ENCODE measurements at regions not wholly inside any gene's neighbourhood (a gene's known extent, or its start where the extent isn't known, plus 50 kb on each side); places are given as distances from the start of the nearest gene placed in this dataset.

DNA sequence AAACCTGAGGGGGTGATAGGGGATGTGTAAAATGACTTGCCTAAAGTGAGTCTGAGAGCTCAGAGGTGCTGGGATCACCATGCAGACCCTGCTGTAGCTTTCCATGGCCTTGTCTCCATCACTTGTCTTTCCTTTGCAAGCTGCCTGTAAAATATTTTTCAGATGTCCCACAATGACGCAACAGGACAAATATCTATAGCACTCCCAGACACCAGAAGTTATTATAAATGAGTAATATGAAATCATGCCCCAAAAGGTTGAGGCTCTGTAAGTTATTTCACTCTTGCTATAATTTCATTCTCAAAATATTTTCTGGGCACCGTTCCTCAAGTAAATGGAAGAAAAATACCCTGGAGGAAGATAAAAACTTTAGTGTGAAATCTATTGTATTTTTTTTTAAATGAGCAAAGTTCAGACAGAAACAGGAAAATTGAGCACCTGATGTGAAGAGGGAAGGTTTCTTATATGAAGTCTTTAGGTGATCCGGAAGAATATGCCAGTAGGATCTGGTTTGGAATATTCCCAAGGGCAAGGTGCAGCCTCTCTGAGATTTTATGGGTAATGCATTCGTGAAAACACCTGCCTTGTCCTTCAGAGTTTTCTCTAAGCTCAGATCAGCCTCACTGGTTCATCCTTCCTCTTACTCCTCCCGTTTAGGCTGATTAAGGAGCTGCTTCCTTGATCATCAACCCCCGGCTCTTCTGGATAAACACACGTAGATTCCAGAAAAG lies 138.3 kb upstream of the DMAC1 start:
- Mint-ChIP-seq H3K4me3 (ENCODE audit: unreplicated experiment) (no peak overlapping the region), H3K9me3 (ENCODE audit: unreplicated experiment) (peaks cover 10% of the 10 kb centered on the region), H3K27me3 (ENCODE audit: insufficient read depth, unreplicated experiment) (no peaks in the 10 kb centered on the region), H3K27ac (ENCODE audit: unreplicated experiment) (no peak overlapping the region), H3K36me3 (ENCODE audit: insufficient read depth, unreplicated experiment) (no peaks in the 10 kb centered on the region), H3K4me1 (ENCODE audit: low read depth, unreplicated experiment) (no peaks in the 10 kb centered on the region)
- TF ChIP-seq, protein P1, sequence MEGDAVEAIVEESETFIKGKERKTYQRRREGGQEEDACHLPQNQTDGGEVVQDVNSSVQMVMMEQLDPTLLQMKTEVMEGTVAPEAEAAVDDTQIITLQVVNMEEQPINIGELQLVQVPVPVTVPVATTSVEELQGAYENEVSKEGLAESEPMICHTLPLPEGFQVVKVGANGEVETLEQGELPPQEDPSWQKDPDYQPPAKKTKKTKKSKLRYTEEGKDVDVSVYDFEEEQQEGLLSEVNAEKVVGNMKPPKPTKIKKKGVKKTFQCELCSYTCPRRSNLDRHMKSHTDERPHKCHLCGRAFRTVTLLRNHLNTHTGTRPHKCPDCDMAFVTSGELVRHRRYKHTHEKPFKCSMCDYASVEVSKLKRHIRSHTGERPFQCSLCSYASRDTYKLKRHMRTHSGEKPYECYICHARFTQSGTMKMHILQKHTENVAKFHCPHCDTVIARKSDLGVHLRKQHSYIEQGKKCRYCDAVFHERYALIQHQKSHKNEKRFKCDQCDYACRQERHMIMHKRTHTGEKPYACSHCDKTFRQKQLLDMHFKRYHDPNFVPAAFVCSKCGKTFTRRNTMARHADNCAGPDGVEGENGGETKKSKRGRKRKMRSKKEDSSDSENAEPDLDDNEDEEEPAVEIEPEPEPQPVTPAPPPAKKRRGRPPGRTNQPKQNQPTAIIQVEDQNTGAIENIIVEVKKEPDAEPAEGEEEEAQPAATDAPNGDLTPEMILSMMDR (IDR thresholded peaks at IDR 0.05; ENCODE audit: insufficient read depth in 1 of 2, low read depth in 1 of 2, low read length in 1 of 2, severe bottlenecking in 1 of 2, unreplicated experiment in 1 of 2), result no peak
- intact Hi-C loops (cut with micrococcal nuclease; ENCODE audit: unreplicated experiment), result no loop called here
- ChIA-PET CTCF (no interaction called here), POLR2A (no interaction called here)
- H3K36me3 ChIP-seq (ENCODE audit: control insufficient read depth, insufficient read depth, low read length), result no peaks in the 10 kb centered on the region
- H3K9me3 ChIP-seq, result no peaks in the 10 kb centered on the region
- no TSS peak for BruUV-seq (replicated peaks)
- DNase-seq, result no peak
- no peaks in the 10 kb centered on the region for H3K4me1 ChIP-seq
- H3K4me3 ChIP-seq (ENCODE audit: low read depth, low read length), result no peak overlapping the region
- no peaks in the 10 kb centered on the region for H3K27me3 ChIP-seq (replicated peaks; ENCODE audit: control insufficient read depth, insufficient read depth, low read length)

GRCh38 chr9:7936996-7937395 lies 137.4 kb upstream of the DMAC1 start:
- Mint-ChIP-seq H3K4me3 (ENCODE audit: unreplicated experiment) (no peak overlapping the region), H3K9me3 (ENCODE audit: unreplicated experiment) (peaks cover 10% of the 10 kb centered on the region), H3K27me3 (ENCODE audit: insufficient read depth, unreplicated experiment) (no peaks in the 10 kb centered on the region), H3K27ac (ENCODE audit: unreplicated experiment) (no peak overlapping the region), H3K4me1 (ENCODE audit: low read depth, unreplicated experiment) (no peaks in the 10 kb centered on the region), H3K36me3 (ENCODE audit: insufficient read depth, unreplicated experiment) (no peaks in the 10 kb centered on the region)
- TF ChIP-seq, protein P1 (IDR thresholded peaks at IDR 0.05; ENCODE audit: insufficient read depth in 1 of 2, low read depth in 1 of 2, low read length in 1 of 2, severe bottlenecking in 1 of 2, unreplicated experiment in 1 of 2), result no peak
- CTCF ChIA-PET, result no interaction called here
- Histone ChIP-seq H3K4me1 (no peaks in the 10 kb centered on the region), H3K27me3 (replicated peaks; ENCODE audit: control insufficient read depth, insufficient read depth, low read length) (no peaks in the 10 kb centered on the region), H3K4me3 (ENCODE audit: low read depth, low read length) (no peak overlapping the region), H3K9me3 (no peaks in the 10 kb centered on the region), H3K36me3 (ENCODE audit: control insufficient read depth, insufficient read depth, low read length) (no peaks in the 10 kb centered on the region)
- intact Hi-C loops (cut with micrococcal nuclease; ENCODE audit: unreplicated experiment), result no loop called here
- no peak for DNase-seq
- no TSS peak for BruUV-seq (replicated peaks)
- POLR2A ChIA-PET, result no interaction called here

DNA sequence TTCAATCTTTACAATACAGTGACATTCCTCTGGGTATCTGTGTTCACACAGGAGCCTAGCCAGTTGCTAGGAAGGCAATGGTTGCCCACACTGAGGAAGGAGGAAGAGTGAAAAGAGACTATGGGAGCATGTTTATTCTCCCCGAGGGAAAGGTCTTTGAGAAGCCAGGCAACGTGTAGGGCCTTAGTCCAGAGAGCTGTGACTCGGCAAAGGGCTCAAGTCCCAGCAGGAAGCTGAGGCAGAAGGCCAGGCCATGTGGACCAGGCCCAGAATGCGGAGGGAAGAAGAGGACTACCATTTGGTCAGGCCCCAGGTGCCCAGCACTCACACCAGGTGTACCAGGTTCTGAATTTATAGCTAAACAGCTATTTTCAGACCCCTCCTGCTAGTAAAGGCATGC lies 136.6 kb upstream of the DMAC1 start:
- Histone ChIP-seq H3K4me1 (no peaks in the 10 kb centered on the region), H3K9me3 (no peaks in the 10 kb centered on the region), H3K36me3 (ENCODE audit: control insufficient read depth, insufficient read depth, low read length) (no peaks in the 10 kb centered on the region), H3K27me3 (replicated peaks; ENCODE audit: control insufficient read depth, insufficient read depth, low read length) (no peaks in the 10 kb centered on the region), H3K4me3 (ENCODE audit: low read depth, low read length) (no peak overlapping the region)
- TF ChIP-seq, protein P1 (IDR thresholded peaks at IDR 0.05; ENCODE audit: insufficient read depth in 1 of 2, low read depth in 1 of 2, low read length in 1 of 2, severe bottlenecking in 1 of 2, unreplicated experiment in 1 of 2), result no peak
- DNase-seq, result no peak
- BruUV-seq (replicated peaks), result no TSS peak
- ChIA-PET POLR2A (no interaction called here), CTCF (no interaction called here)
- intact Hi-C loops (cut with micrococcal nuclease; ENCODE audit: unreplicated experiment), result no loop called here
- Mint-ChIP-seq H3K36me3 (ENCODE audit: insufficient read depth, unreplicated experiment) (no peaks in the 10 kb centered on the region), H3K4me3 (ENCODE audit: unreplicated experiment) (no peak overlapping the region), H3K27ac (ENCODE audit: unreplicated experiment) (no peak overlapping the region), H3K4me1 (ENCODE audit: low read depth, unreplicated experiment) (no peaks in the 10 kb centered on the region), H3K9me3 (ENCODE audit: unreplicated experiment) (peaks cover 10% of the 10 kb centered on the region), H3K27me3 (ENCODE audit: insufficient read depth, unreplicated experiment) (no peaks in the 10 kb centered on the region)
